GM12878 (cell line): ENCODE measurements at regions not wholly inside any gene's neighbourhood (a gene's known extent, or its start where the extent isn't known, plus 50 kb on each side); places are given as distances from the start of the nearest gene placed in this dataset.

Experiments
- ATAC-seq: fragments of 200-7000 bp; cut with Tn5 transposase; 3 replicates; pipeline ENCODE4 v1.9.1; 2020; ENCODE audit warnings: mild to moderate bottlenecking, moderate library complexity
- BruUV-seq: library from RNA; stranded (reverse); fragments of 400-500 nt; replicated peaks from 2 replicates; lab custom pipeline; 2021; lab: Mats Ljungman, UMichigan
- CTCF ChIA-PET: fragments of 300-600 bp; sonication (Branson Sonifier 250); formaldehyde crosslinking; extraction: SDS; loops from one replicate; lab custom pipeline; 2021; ENCODE audit warnings: inconsistent platforms; lab: Yijun Ruan, JAX
- POLR2A ChIA-PET: fragments of 350-600 bp; formaldehyde crosslinking; extraction: SDS; loops from one replicate; lab custom pipeline; 2021; ENCODE audit warnings: inconsistent platforms; lab: Charles Lee
- RAD21 ChIA-PET: fragments of 300-600 bp; sonication (Branson Sonifier 250); formaldehyde crosslinking; loops from one replicate; lab custom pipeline; 2023; ENCODE audit warnings: antibody characterized with exemption; ENCODE audit not compliant: unreplicated experiment; lab: Charles Lee
- SMC1A ChIA-PET: fragments of 300-600 bp; sonication (Branson Sonifier 250); formaldehyde crosslinking; loops from one replicate; lab custom pipeline; 2023; ENCODE audit not compliant: unreplicated experiment, uncharacterized antibody; lab: Charles Lee
- DNase-seq: peaks from one replicate; pipeline ENCODE4 v3.0.0-alpha.2; 2011; ENCODE audit warnings: low read depth, low spot score
- FAIRE-seq: peaks from 3 replicates; lab custom pipeline; 2011; peaks lifted over from hg19 to GRCh38; lab: Jason Lieb, UNC
- H2AFZ ChIP-seq: 2 replicates; pipeline ENCODE4 v1.6.0; 2011; ENCODE audit warnings: low read depth, low read length, control low read depth; ENCODE audit not compliant: control insufficient read depth
- H3K27ac ChIP-seq: 2 replicates; pipeline ENCODE4 v1.5.1; 2011; ENCODE audit warnings: control low read depth; ENCODE audit not compliant: control insufficient read depth, insufficient read depth
- H3K27me3 ChIP-seq, 2 experiments: replicated peaks in 1 of 2; 2 replicates each; pipeline versions ENCODE4 v1.6.0 to v1.6.1; 2011; ENCODE audit warnings: low read length in 1 of 2; ENCODE audit not compliant: control insufficient read depth in 2 of 2, insufficient read depth in 2 of 2
- H3K36me3 ChIP-seq, 2 experiments: 2 replicates each; pipeline ENCODE4 v1.5.1; 2011; ENCODE audit warnings: low read length in 1 of 2; ENCODE audit not compliant: control insufficient read depth in 2 of 2, insufficient read depth in 2 of 2
- H3K4me1 ChIP-seq: 2 replicates; pipeline ENCODE4 v1.6.1; 2011; ENCODE audit warnings: mild to moderate bottlenecking, low read length, moderate library complexity, mixed read lengths; ENCODE audit not compliant: control insufficient read depth, insufficient read depth
- H3K4me2 ChIP-seq: 2 replicates; pipeline ENCODE4 v1.6.0; 2011; ENCODE audit warnings: control low read depth; ENCODE audit not compliant: control insufficient read depth, insufficient read depth
- H3K4me3 ChIP-seq: fragments of 200-600 bp; sonication (generic); 2 replicates; pipeline ENCODE4 v1.5.1; 2016
- H3K79me2 ChIP-seq: 2 replicates; pipeline ENCODE4 v1.6.0; 2011; ENCODE audit warnings: low read length; ENCODE audit not compliant: control insufficient read depth, insufficient read depth
- H3K9ac ChIP-seq: 2 replicates; pipeline ENCODE4 v1.8.0; 2011; ENCODE audit warnings: low read length, control low read depth, mixed read lengths; ENCODE audit not compliant: control insufficient read depth, insufficient read depth
- H3K9me3 ChIP-seq: replicated peaks from 3 replicates; pipeline ENCODE4 v1.5.1; 2011; ENCODE audit warnings: mild to moderate bottlenecking, low read length; ENCODE audit not compliant: control insufficient read depth, insufficient read depth
- H4K20me1 ChIP-seq: 2 replicates; pipeline ENCODE4 v1.6.0; 2011; ENCODE audit not compliant: control insufficient read depth, insufficient read depth
- BRCA1 ChIP-seq: IDR thresholded peaks from 2 replicates; pipeline ENCODE4 v1.6.1; 2011; ENCODE audit warnings: low read depth, low read length, improper control_type of control experiment
- CEBPZ ChIP-seq: fragments of 150-350 bp; IDR thresholded peaks from 2 replicates; pipeline ENCODE4 v1.6.1; 2016; ENCODE audit warnings: low read depth, low read length
- CHD1 ChIP-seq: IDR thresholded peaks from 2 replicates; pipeline ENCODE4 v1.6.1; 2012; ENCODE audit warnings: low read depth, low read length, improper control_type of control experiment
- FOXK2 ChIP-seq: fragments of 450-650 bp; IDR thresholded peaks from 2 replicates; pipeline ENCODE4 v1.6.1; 2017; ENCODE audit warnings: mild to moderate bottlenecking, moderate library complexity
- MEF2A ChIP-seq: IDR thresholded peaks from 2 replicates; pipeline ENCODE4 v1.6.1; 2011; ENCODE audit warnings: low read depth, mild to moderate bottlenecking, low read length, moderate library complexity; ENCODE audit not compliant: insufficient read depth
- NFYA ChIP-seq: IDR thresholded peaks from 2 replicates; pipeline ENCODE4 v1.6.1; 2011; ENCODE audit warnings: low read depth, mild to moderate bottlenecking, low read length, improper control_type of control experiment, borderline replicate concordance
- PBX3 ChIP-seq: IDR thresholded peaks from 2 replicates; pipeline ENCODE4 v1.6.1; 2011; ENCODE audit warnings: mild to moderate bottlenecking, low read depth, low read length, moderate library complexity; ENCODE audit not compliant: insufficient replicate concordance
- RCOR1 ChIP-seq: conservative IDR thresholded peaks from 2 replicates; pipeline ENCODE4 v1.6.1; 2012; ENCODE audit warnings: low read depth, low read length, improper control_type of control experiment
- SIN3A ChIP-seq: IDR thresholded peaks from 2 replicates; pipeline ENCODE4 v1.6.1; 2012; ENCODE audit warnings: low read depth, low read length, improper control_type of control experiment
- SUZ12 ChIP-seq: fragments of 200-600 bp; sonication (generic); IDR thresholded peaks from one replicate; pipeline ENCODE4 v1.6.1; 2018; ENCODE audit warnings: antibody characterized with exemption, mild to moderate bottlenecking; ENCODE audit not compliant: unreplicated experiment
- ZBED1 ChIP-seq: IDR thresholded peaks from 2 replicates; pipeline ENCODE4 v1.6.1; 2016; ENCODE audit warnings: borderline replicate concordance
- ZNF622 ChIP-seq: fragments of 450-650 bp; IDR thresholded peaks from 2 replicates; pipeline ENCODE4 v1.6.1; 2017; ENCODE audit warnings: mild to moderate bottlenecking, inconsistent platforms
- WGBS: methylation state at CpG from one replicate; pipeline ENCODE4 v1.1.6; 2016; ENCODE audit warnings: low lambda C conversion rate; ENCODE audit not compliant: insufficient replicate concordance, insufficient coverage; ENCODE audit errors: missing lambda C conversion rate; 5-methylcytosine and 5-hydroxymethylcytosine counted together
- in situ Hi-C: fragments of 300-500 bp; cut with MboI; formaldehyde crosslinking; loops from 9 replicates; pipeline ENCODE4 v1.14.3; 2018; ENCODE audit warnings: mixed read lengths
- intact Hi-C: fragments of 100-400 bp; cut with micrococcal nuclease; formaldehyde crosslinking; loops from one replicate; pipeline ENCODE4 v1.14.2; 2022; ENCODE audit not compliant: unreplicated experiment

GRCh38 chr5:56290378-56291078 lies 57.4 kb upstream of the ANKRD55 start:
- Histone ChIP-seq H3K27me3 (no peaks in the 10 kb centered on the region), H3K9ac (no peak overlapping the region), H3K4me3 (no peak overlapping the region), H3K4me1 (no peaks in the 10 kb centered on the region), H3K9me3 (no peaks in the 10 kb centered on the region; the same call in 2 of the 3 replicates), H3K36me3 (no peaks in the 10 kb centered on the region), H3K27ac (no peak overlapping the region)
- 35% methylated on average over 4 of the region's 4 CpGs for WGBS
- intact Hi-C loops = no loop called here
- FAIRE-seq (no peak), DNase-seq (no peak)
- no TSS peak for BruUV-seq
- ChIA-PET SMC1A (interaction anchor here (0.7 to 3.6 kb wide), 7 partner anchors 8 to 548 kb away, joined by 3 to 16 read pairs (median 4); no protein-coding TSS in a partner anchor), CTCF (interaction anchor here (1.1 to 1.9 kb wide), 4 partner anchors 19 to 1450 kb away, joined by 3 to 8 read pairs (median 4); no protein-coding TSS in a partner anchor), POLR2A (interaction anchor here (0.5 kb wide), 1 partner anchor 21 kb away, joined by 4 read pairs; no protein-coding TSS in a partner anchor)
- TF ChIP-seq SIN3A = no peak
- no peak for TF ChIP-seq SUZ12
- no peak for TF ChIP-seq FOXK2
- no peak for TF ChIP-seq ZNF622
- no peak for TF ChIP-seq RCOR1
- TF ChIP-seq, all 136 proteins: peak for 0
- no peaks in the 10 kb centered on the region for H4K20me1 ChIP-seq
- no peak overlapping the region for H2AFZ ChIP-seq
- RAD21 ChIA-PET = interaction anchor here (1.7 to 3.2 kb wide), 2 partner anchors 20 to 548 kb away, joined by 4 to 11 read pairs; no protein-coding TSS in a partner anchor
- H3K4me2 ChIP-seq = no peak overlapping the region
- no peaks in the 10 kb centered on the region for H3K79me2 ChIP-seq
- in situ Hi-C loops = no loop called here
- ATAC-seq = no peak

GRCh38 chr5:56289602-56289987 lies 56.5 kb upstream of the ANKRD55 start:
- ATAC-seq = no peak
- H3K9me3 ChIP-seq = no peaks in the 10 kb centered on the region; the same call in 2 of the 3 replicates
- no peak overlapping the region for H3K4me2 ChIP-seq
- TF ChIP-seq ZBED1 (no peak), CHD1 (no peak), PBX3 (no peak), BRCA1 (no peak), MEF2A (no peak), CEBPZ (no peak), NFYA (no peak)
- TF ChIP-seq, all 136 proteins: peak for 0
- CTCF ChIA-PET = interaction anchor here (1.4 kb wide), 1 partner anchor 24 kb away, joined by 5 read pairs; no protein-coding TSS in a partner anchor
- DNase-seq (no peak), FAIRE-seq (no peak)
- H3K9ac ChIP-seq = no peak overlapping the region
- in situ Hi-C loops (no loop called here), intact Hi-C loops (no loop called here)
- no peak overlapping the region for H2AFZ ChIP-seq
- BruUV-seq = no TSS peak
- H3K4me1 ChIP-seq = no peaks in the 10 kb centered on the region
- H4K20me1 ChIP-seq = no peaks in the 10 kb centered on the region
- H3K4me3 ChIP-seq = no peak overlapping the region
- RAD21 ChIA-PET = interaction anchor here (0.8 to 3.2 kb wide), 4 partner anchors 19 to 549 kb away, joined by 3 to 11 read pairs (median 4); no protein-coding TSS in a partner anchor
- H3K27ac ChIP-seq = no peak overlapping the region
- no peaks in the 10 kb centered on the region for H3K27me3 ChIP-seq
- POLR2A ChIA-PET = interaction anchor here (0.5 kb wide), 1 partner anchor 84 kb away, joined by 5 read pairs; no protein-coding TSS in a partner anchor
- SMC1A ChIA-PET = interaction anchor here (0.6 to 3.6 kb wide), 5 partner anchors 18 to 548 kb away, joined by 3 to 16 read pairs (median 4); no protein-coding TSS in a partner anchor
- no peaks in the 10 kb centered on the region for H3K79me2 ChIP-seq
- H3K36me3 ChIP-seq = no peaks in the 10 kb centered on the region
